ENCODE measurements at regions not wholly inside any gene's neighbourhood (a gene's known extent, or its start where the extent isn't known, plus 50 kb on each side); places are given as distances from the start of the nearest gene placed in this dataset.

DNA sequence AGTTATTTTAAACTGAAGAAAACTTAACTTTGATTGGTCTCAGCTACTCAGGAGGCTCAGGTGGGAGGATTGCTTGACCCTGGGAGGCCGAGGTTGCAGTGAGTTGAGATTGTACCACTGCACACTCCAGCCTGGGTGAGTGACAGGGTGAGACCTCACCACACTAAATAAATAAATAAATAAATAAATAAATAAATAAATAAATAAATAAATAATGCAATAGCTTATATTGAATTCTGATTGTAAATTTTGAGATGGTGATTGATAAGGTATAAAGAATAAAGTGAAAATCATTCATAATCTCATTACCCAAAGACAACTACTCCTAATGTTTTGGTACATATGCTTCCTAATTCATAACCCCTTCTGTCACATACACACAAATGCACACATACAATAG lies 58.1 kb downstream of the TUBA3C start:
- TF ChIP-seq POLR2AphosphoS5 (IDR thresholded peaks at IDR 0.05; ENCODE audit: low read depth, low read length) (no peak), CEBPB (IDR thresholded peaks at IDR 0.05; ENCODE audit: low read depth) (no peak), ZNF274 (IDR thresholded peaks at IDR 0.05; ENCODE audit: low read depth, low read length) (no peak), EZH2 (IDR thresholded peaks at IDR 0.05) (no peak), EZH2phosphoT487 (IDR thresholded peaks at IDR 0.05; ENCODE audit: borderline replicate concordance) (no peak), POLR2A (IDR thresholded peaks at IDR 0.05; ENCODE audit: borderline replicate concordance, extremely low read depth, insufficient read depth, insufficient read length) (no peak), CTCF (IDR thresholded peaks at IDR 0.05 in 2 of 3, conservative IDR thresholded peaks at IDR 0.05 in 1 of 3; ENCODE audit: borderline replicate concordance in 1 of 3, insufficient read depth in 1 of 3, low read depth in 2 of 3, low read length in 2 of 3) (no peak), SIN3A (IDR thresholded peaks at IDR 0.05; ENCODE audit: low read depth) (no peak), SP1 (IDR thresholded peaks at IDR 0.05; ENCODE audit: low read depth) (no peak), YY1 (IDR thresholded peaks at IDR 0.05; ENCODE audit: extremely low read depth, insufficient replicate concordance, low read depth, low read length) (no peak)
- TF ChIP-seq, protein P1, sequence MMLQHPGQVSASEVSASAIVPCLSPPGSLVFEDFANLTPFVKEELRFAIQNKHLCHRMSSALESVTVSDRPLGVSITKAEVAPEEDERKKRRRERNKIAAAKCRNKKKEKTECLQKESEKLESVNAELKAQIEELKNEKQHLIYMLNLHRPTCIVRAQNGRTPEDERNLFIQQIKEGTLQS (IDR thresholded peaks at IDR 0.05), result no peak
- TF ChIP-seq, protein P2, sequence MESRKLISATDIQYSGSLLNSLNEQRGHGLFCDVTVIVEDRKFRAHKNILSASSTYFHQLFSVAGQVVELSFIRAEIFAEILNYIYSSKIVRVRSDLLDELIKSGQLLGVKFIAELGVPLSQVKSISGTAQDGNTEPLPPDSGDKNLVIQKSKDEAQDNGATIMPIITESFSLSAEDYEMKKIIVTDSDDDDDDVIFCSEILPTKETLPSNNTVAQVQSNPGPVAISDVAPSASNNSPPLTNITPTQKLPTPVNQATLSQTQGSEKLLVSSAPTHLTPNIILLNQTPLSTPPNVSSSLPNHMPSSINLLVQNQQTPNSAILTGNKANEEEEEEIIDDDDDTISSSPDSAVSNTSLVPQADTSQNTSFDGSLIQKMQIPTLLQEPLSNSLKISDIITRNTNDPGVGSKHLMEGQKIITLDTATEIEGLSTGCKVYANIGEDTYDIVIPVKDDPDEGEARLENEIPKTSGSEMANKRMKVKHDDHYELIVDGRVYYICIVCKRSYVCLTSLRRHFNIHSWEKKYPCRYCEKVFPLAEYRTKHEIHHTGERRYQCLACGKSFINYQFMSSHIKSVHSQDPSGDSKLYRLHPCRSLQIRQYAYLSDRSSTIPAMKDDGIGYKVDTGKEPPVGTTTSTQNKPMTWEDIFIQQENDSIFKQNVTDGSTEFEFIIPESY (IDR thresholded peaks at IDR 0.05; ENCODE audit: extremely low read depth, insufficient replicate concordance, low read length), result no peak
- TF ChIP-seq, protein P3, sequence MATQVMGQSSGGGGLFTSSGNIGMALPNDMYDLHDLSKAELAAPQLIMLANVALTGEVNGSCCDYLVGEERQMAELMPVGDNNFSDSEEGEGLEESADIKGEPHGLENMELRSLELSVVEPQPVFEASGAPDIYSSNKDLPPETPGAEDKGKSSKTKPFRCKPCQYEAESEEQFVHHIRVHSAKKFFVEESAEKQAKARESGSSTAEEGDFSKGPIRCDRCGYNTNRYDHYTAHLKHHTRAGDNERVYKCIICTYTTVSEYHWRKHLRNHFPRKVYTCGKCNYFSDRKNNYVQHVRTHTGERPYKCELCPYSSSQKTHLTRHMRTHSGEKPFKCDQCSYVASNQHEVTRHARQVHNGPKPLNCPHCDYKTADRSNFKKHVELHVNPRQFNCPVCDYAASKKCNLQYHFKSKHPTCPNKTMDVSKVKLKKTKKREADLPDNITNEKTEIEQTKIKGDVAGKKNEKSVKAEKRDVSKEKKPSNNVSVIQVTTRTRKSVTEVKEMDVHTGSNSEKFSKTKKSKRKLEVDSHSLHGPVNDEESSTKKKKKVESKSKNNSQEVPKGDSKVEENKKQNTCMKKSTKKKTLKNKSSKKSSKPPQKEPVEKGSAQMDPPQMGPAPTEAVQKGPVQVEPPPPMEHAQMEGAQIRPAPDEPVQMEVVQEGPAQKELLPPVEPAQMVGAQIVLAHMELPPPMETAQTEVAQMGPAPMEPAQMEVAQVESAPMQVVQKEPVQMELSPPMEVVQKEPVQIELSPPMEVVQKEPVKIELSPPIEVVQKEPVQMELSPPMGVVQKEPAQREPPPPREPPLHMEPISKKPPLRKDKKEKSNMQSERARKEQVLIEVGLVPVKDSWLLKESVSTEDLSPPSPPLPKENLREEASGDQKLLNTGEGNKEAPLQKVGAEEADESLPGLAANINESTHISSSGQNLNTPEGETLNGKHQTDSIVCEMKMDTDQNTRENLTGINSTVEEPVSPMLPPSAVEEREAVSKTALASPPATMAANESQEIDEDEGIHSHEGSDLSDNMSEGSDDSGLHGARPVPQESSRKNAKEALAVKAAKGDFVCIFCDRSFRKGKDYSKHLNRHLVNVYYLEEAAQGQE (IDR thresholded peaks at IDR 0.05; ENCODE audit: low read depth), result no peak

All from HCT116 (cell line).